SU-DHL-6 (cell line): ENCODE measurements at regions not wholly inside any gene's neighbourhood (a gene's known extent, or its start where the extent isn't known, plus 50 kb on each side); places are given as distances from the start of the nearest gene placed in this dataset.

Experiments
- H2AFZ ChIP-seq: fragments of 200-600 bp; sonication (generic); 2 replicates; pipeline ENCODE4 v1.6.1; 2014; ENCODE audit warnings: low read depth, mild to moderate bottlenecking, moderate library complexity, mixed read lengths, antibody characterized with exemption, low read length; ENCODE audit not compliant: severe bottlenecking
- H3F3A ChIP-seq: fragments of 200-600 bp; shearing (Covaris generic); 2 replicates; pipeline ENCODE4 v1.6.0; 2016; ENCODE audit warnings: antibody characterized with exemption, mild to moderate bottlenecking; ENCODE audit not compliant: insufficient read depth
- H3K27ac ChIP-seq: fragments of 200-600 bp; sonication (generic); 2 replicates; pipeline ENCODE4 v1.5.1; 2016; ENCODE audit warnings: low read depth, mild to moderate bottlenecking, low read length, moderate library complexity, mixed read lengths
- H3K27me3 ChIP-seq: fragments of 200-600 bp; sonication (generic), shearing (Covaris generic); 2 replicates; pipeline ENCODE4 v1.6.0; 2014; ENCODE audit warnings: mild to moderate bottlenecking, low read length
- H3K36me3 ChIP-seq: fragments of 200-600 bp; sonication (generic); 2 replicates; pipeline ENCODE4 v1.6.1; 2014; ENCODE audit warnings: mild to moderate bottlenecking, low read length, mixed read lengths
- H3K4me2 ChIP-seq: fragments of 300-600, 200-600 bp; shearing (Covaris generic), sonication (generic); 2 replicates; pipeline ENCODE4 v1.6.0; 2014; ENCODE audit warnings: low read length, low read depth, mild to moderate bottlenecking; ENCODE audit not compliant: poor library complexity, severe bottlenecking
- H3K4me3 ChIP-seq: fragments of 200-600 bp; sonication (generic); 2 replicates; pipeline ENCODE4 v1.5.1; 2014; ENCODE audit warnings: antibody characterized with exemption, low read length, mild to moderate bottlenecking, mixed read lengths; ENCODE audit not compliant: insufficient read depth, poor library complexity, severe bottlenecking
- H3K79me2 ChIP-seq: fragments of 200-600 bp; sonication (generic); 2 replicates; pipeline ENCODE4 v1.6.1; 2014; ENCODE audit warnings: mild to moderate bottlenecking, low read length, moderate library complexity; ENCODE audit not compliant: insufficient read depth
- H3K9ac ChIP-seq: fragments of 200-600 bp; sonication (generic); 2 replicates; pipeline ENCODE4 v1.7.0; 2014; ENCODE audit warnings: mild to moderate bottlenecking, low read length
- H3K9me2 ChIP-seq: fragments of 200-600 bp; sonication (generic); replicated peaks from 2 replicates; pipeline ENCODE4 v1.6.1; 2014; ENCODE audit warnings: low read length; ENCODE audit not compliant: insufficient read depth
- H3K9me3 ChIP-seq: fragments of 200-600 bp; sonication (generic); 2 replicates; pipeline ENCODE4 v1.6.1; 2014; ENCODE audit warnings: low read length, mixed read lengths; ENCODE audit not compliant: insufficient read depth
- H4K20me1 ChIP-seq: fragments of 200-600 bp; sonication (generic); 2 replicates; pipeline ENCODE4 v1.6.1; 2014; ENCODE audit warnings: low read depth, mild to moderate bottlenecking, antibody characterized with exemption, low read length, moderate library complexity, mixed read lengths
- EZH2phosphoT487 ChIP-seq: fragments of 200-600 bp; sonication (generic), shearing (Covaris generic); conservative IDR thresholded peaks from 2 replicates; pipeline ENCODE4 v1.6.1; 2018; ENCODE audit warnings: mild to moderate bottlenecking, antibody characterized with exemption, low read length, moderate library complexity, mixed read lengths
- TF ChIP-seq, protein P1 (sequence below): fragments of 200-600 bp; sonication (generic); IDR thresholded peaks from one replicate; pipeline ENCODE4 v1.5.1; 2017; ENCODE audit warnings: antibody characterized with exemption, mild to moderate bottlenecking, low read length, moderate library complexity; ENCODE audit not compliant: insufficient read depth, poor library complexity, severe bottlenecking

DNA sequence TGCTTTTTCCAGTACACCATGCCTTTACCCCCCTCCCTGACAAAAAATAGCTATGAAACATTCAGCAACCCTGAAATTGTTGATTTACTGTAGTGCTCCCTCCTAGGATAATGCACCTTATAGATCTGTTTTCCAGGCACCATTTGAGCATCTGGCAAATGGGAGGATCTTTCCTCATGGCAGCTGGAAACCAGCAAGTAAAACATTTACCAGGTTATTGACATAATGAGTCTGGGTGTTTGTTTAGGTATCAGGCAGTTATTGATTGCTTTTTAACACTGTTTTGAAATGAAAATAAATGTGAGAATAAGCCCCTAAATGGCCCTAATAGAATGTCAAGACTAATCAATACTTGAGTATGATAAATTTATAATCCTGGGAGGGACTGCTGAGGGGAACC, 57.3 kb upstream of the KLF4 start:
- H3K9me3 ChIP-seq = no peaks in the 10 kb centered on the region
- H4K20me1 ChIP-seq = no peaks in the 10 kb centered on the region
- no peaks in the 10 kb centered on the region for H3K27me3 ChIP-seq
- no peak overlapping the region for H3K27ac ChIP-seq
- H3K79me2 ChIP-seq = no peaks in the 10 kb centered on the region
- H3K9ac ChIP-seq = no peak overlapping the region
- no peak overlapping the region for H2AFZ ChIP-seq
- H3F3A ChIP-seq = no peaks in the 10 kb centered on the region
- no peaks in the 10 kb centered on the region for H3K36me3 ChIP-seq
- no peak overlapping the region for H3K4me3 ChIP-seq
- no peak for TF ChIP-seq EZH2phosphoT487
- TF ChIP-seq, protein P1, sequence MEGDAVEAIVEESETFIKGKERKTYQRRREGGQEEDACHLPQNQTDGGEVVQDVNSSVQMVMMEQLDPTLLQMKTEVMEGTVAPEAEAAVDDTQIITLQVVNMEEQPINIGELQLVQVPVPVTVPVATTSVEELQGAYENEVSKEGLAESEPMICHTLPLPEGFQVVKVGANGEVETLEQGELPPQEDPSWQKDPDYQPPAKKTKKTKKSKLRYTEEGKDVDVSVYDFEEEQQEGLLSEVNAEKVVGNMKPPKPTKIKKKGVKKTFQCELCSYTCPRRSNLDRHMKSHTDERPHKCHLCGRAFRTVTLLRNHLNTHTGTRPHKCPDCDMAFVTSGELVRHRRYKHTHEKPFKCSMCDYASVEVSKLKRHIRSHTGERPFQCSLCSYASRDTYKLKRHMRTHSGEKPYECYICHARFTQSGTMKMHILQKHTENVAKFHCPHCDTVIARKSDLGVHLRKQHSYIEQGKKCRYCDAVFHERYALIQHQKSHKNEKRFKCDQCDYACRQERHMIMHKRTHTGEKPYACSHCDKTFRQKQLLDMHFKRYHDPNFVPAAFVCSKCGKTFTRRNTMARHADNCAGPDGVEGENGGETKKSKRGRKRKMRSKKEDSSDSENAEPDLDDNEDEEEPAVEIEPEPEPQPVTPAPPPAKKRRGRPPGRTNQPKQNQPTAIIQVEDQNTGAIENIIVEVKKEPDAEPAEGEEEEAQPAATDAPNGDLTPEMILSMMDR = no peak
- H3K4me2 ChIP-seq = no peak overlapping the region
- H3K9me2 ChIP-seq = no peaks in the 10 kb centered on the region

DNA sequence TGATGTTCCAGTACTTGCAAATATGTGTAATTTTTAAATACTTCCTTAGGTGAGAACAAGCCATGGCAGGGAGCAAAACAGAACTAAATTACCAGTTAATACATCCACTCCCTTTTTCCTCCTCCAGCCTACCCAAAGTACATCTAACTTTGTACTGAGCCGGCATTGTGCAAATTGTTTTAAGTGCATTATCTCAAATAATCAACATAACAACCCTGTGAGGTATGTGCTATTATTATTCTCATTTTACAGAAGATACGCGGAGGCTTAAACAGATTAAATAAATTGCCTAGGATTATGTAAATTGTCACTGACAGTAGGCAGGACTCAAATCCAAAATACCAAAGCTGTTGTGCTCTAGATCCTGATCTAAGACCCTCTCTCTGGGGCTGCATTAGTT, 55.5 kb upstream of the KLF4 start:
- H3K27me3 ChIP-seq = no peaks in the 10 kb centered on the region
- H3F3A ChIP-seq = no peaks in the 10 kb centered on the region
- H3K27ac ChIP-seq = no peak overlapping the region
- no peak overlapping the region for H3K9ac ChIP-seq
- no peak overlapping the region for H3K4me3 ChIP-seq
- no peaks in the 10 kb centered on the region for H3K9me3 ChIP-seq
- TF ChIP-seq EZH2phosphoT487 = no peak
- TF ChIP-seq, protein P1 = no peak
- no peaks in the 10 kb centered on the region for H3K9me2 ChIP-seq
- H2AFZ ChIP-seq = no peak overlapping the region
- no peak overlapping the region for H3K4me2 ChIP-seq
- no peaks in the 10 kb centered on the region for H3K36me3 ChIP-seq
- H4K20me1 ChIP-seq = no peaks in the 10 kb centered on the region
- no peaks in the 10 kb centered on the region for H3K79me2 ChIP-seq

DNA sequence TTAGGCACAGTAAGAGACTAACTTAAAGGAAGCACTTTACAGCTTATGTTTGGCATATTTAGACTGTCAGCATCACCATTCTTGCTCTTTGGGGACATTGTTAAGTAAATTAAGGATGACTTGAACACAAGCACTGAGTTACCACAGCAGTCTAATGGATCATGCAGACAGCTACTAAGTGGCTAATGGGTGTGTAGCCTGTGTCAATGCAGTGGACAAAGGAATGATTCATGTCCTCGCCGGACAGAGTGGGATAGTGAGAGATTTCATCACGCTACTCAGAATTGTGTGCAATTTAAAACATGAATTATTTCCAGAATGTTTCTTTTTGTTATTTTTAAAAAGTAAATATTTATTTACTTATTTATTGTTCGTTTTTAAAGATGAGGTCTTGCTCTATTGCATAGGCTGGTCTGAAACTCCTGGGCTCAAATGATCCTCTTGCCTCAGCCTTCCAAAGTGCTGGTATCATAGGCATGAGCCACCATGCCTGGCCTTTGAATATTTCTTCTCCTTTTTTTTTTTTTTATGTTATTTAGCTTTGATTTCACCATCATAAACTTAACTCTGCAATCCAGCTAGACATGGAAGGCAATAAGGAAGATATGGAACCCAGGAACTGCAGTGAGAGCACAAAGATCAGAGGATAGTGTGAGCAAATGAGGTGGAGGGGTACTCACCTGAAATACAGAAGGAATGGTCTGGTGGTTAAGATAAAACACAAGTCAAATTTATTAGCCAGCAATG, 53.0 kb upstream of the KLF4 start:
- no peaks in the 10 kb centered on the region for H3K27me3 ChIP-seq
- H3K4me2 ChIP-seq = no peak overlapping the region
- no peaks in the 10 kb centered on the region for H3F3A ChIP-seq
- no peaks in the 10 kb centered on the region for H3K79me2 ChIP-seq
- no peak overlapping the region for H3K4me3 ChIP-seq
- H3K9me2 ChIP-seq = no peaks in the 10 kb centered on the region
- H4K20me1 ChIP-seq = no peaks in the 10 kb centered on the region
- H3K9ac ChIP-seq = no peak overlapping the region
- TF ChIP-seq EZH2phosphoT487 = no peak
- TF ChIP-seq, protein P1 = no peak
- no peak overlapping the region for H3K27ac ChIP-seq
- H3K9me3 ChIP-seq = no peaks in the 10 kb centered on the region
- H2AFZ ChIP-seq = no peak overlapping the region
- no peaks in the 10 kb centered on the region for H3K36me3 ChIP-seq
